ENCODE measurements at regions not wholly inside any gene's neighbourhood (a gene's known extent, or its start where the extent isn't known, plus 50 kb on each side); places are given as distances from the start of the nearest gene placed in this dataset.

DNA sequence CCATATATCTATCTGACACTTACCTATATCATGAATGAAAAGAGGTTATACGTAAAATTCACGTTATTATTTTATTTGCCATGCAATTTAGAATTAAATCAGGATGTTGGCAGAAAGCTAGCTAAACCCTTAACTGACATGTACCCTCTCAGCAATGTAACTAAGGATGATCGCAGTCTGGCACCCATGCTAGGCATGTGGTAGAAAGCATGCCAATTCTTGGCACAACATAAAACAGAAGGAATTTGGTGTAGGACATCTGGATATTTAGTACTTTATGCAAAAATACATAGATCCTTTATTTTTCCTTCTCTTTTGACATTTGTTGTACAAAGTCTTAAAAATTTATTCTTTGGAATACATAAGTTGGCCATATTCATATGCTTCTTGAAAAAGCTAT is 436.8 kb upstream of the FAT1 start:
- TF ChIP-seq EZH2 (IDR thresholded peaks at IDR 0.05; ENCODE audit: low read length) = no peak
- TF ChIP-seq, protein P1, sequence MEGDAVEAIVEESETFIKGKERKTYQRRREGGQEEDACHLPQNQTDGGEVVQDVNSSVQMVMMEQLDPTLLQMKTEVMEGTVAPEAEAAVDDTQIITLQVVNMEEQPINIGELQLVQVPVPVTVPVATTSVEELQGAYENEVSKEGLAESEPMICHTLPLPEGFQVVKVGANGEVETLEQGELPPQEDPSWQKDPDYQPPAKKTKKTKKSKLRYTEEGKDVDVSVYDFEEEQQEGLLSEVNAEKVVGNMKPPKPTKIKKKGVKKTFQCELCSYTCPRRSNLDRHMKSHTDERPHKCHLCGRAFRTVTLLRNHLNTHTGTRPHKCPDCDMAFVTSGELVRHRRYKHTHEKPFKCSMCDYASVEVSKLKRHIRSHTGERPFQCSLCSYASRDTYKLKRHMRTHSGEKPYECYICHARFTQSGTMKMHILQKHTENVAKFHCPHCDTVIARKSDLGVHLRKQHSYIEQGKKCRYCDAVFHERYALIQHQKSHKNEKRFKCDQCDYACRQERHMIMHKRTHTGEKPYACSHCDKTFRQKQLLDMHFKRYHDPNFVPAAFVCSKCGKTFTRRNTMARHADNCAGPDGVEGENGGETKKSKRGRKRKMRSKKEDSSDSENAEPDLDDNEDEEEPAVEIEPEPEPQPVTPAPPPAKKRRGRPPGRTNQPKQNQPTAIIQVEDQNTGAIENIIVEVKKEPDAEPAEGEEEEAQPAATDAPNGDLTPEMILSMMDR (optimal IDR thresholded peaks at IDR 0.05 in 1 of 3, IDR thresholded peaks at IDR 0.05 in 1 of 3, conservative IDR thresholded peaks at IDR 0.05 in 1 of 3; ENCODE audit: extremely low read depth in 1 of 3, insufficient read depth in 2 of 3, low read length in 3 of 3) = no peak
